ENCODE measurements at regions not wholly inside any gene's neighbourhood (a gene's known extent, or its start where the extent isn't known, plus 50 kb on each side); places are given as distances from the start of the nearest gene placed in this dataset.

GRCh38 chr2:45167920-45168629 is 158.8 kb upstream of the SIX2 start:
- no peak overlapping the region for H3K27ac ChIP-seq (ENCODE audit: insufficient read depth in 1 of 2, low read depth in 1 of 2, low read length in 2 of 2, poor library complexity in 1 of 2, severe bottlenecking in 2 of 2)
- H3K4me3 ChIP-seq (ENCODE audit: control insufficient read depth in 1 of 7, extremely low read depth in 1 of 7, insufficient read depth in 4 of 7, low read depth in 2 of 7, low read length in 6 of 7): peak overlapping the region in 5 of 7 experiments; percentile 48 to 73 (median 60)
- no peaks in the 10 kb centered on the region for H3K9me3 ChIP-seq (ENCODE audit: control extremely low read depth in 1 of 5, control insufficient read depth in 4 of 5, insufficient read depth in 2 of 5, low read depth in 1 of 5, low read length in 4 of 5)
- H3K4me1 ChIP-seq (ENCODE audit: control extremely low read depth in 1 of 4, control insufficient read depth in 4 of 4, insufficient read depth in 4 of 4, low read length in 3 of 4): peaks cover 8 to 38% (median 23%) of the 10 kb centered on the region in 4 experiments
- peaks cover 11 to 80% (median 21%) of the 10 kb centered on the region in 5 experiments for H3K27me3 ChIP-seq (replicated peaks in 2 of 5; ENCODE audit: control insufficient read depth in 4 of 5, insufficient read depth in 5 of 5, low read length in 4 of 5)
- ChIA-PET POLR2A (interaction anchor here (0.6 kb wide), 1 partner anchor 187 kb away, joined by 4 read pairs; no protein-coding TSS in a partner anchor), CTCF (interaction anchor here (0.5 kb wide), 1 partner anchor 304 kb away, joined by 3 read pairs; no protein-coding TSS in a partner anchor)
- no peak for DNase-seq
- 58% methylated on average over 3 of the region's 10 CpGs for WGBS (ENCODE audit: insufficient coverage)
- no peaks in the 10 kb centered on the region for H3K36me3 ChIP-seq (ENCODE audit: control insufficient read depth in 4 of 4, insufficient read depth in 4 of 4, low read length in 3 of 4)

DNA sequence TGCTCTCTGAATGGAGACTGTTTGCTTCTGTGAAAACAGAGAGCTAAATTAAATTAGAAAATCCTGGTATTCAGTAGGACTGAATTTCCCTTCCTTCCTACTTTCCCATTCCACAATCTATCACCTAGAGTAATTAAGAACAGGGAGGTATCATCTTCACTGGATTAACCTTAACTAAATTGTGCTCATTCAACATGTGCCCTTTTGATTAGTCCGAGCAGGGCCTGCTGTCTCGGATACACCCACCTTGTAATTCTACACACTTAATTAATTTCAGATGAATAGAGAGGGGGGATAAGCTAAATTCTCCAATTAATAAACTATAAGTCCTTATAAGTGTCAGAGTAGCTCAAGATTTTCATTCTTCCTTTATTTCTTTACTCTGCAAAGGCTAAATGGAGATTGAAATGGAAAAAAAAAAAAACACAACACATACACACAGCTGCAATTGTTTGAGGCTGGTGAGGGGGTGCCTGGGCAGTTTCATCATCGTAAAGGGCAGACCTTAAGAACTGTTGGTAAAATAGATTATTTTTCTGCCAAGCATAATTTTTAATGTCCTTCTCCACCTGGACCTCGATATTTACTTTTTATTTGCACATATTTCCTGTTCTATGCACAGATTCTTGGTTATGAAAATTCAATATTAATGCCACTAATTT is 157.1 kb upstream of the SIX2 start:
- no CpG with 5 or more reads among the region's 4 CpGs for WGBS (ENCODE audit: insufficient coverage)
- DNase-seq: no peak
- Histone ChIP-seq H3K4me3 (ENCODE audit: control insufficient read depth in 1 of 7, extremely low read depth in 1 of 7, insufficient read depth in 4 of 7, low read depth in 2 of 7, low read length in 6 of 7) (no peak overlapping the region), H3K27me3 (replicated peaks in 2 of 5; ENCODE audit: control insufficient read depth in 4 of 5, insufficient read depth in 5 of 5, low read length in 4 of 5) (peaks cover 11 to 76% (median 21%) of the 10 kb centered on the region in 5 experiments), H3K36me3 (ENCODE audit: control insufficient read depth in 4 of 4, insufficient read depth in 4 of 4, low read length in 3 of 4) (no peaks in the 10 kb centered on the region), H3K27ac (ENCODE audit: insufficient read depth in 1 of 2, low read depth in 1 of 2, low read length in 2 of 2, poor library complexity in 1 of 2, severe bottlenecking in 2 of 2) (no peak overlapping the region), H3K9me3 (ENCODE audit: control extremely low read depth in 1 of 5, control insufficient read depth in 4 of 5, insufficient read depth in 2 of 5, low read depth in 1 of 5, low read length in 4 of 5) (no peaks in the 10 kb centered on the region), H3K4me1 (ENCODE audit: control extremely low read depth in 1 of 4, control insufficient read depth in 4 of 4, insufficient read depth in 4 of 4, low read length in 3 of 4) (peaks cover 3 to 29% (median 20%) of the 10 kb centered on the region in 4 experiments)
- CTCF ChIA-PET: interaction anchor here (1.1 kb wide), 1 partner anchor 10 kb away, joined by 5 read pairs; no protein-coding TSS in a partner anchor
- POLR2A ChIA-PET: no interaction called here

DNA sequence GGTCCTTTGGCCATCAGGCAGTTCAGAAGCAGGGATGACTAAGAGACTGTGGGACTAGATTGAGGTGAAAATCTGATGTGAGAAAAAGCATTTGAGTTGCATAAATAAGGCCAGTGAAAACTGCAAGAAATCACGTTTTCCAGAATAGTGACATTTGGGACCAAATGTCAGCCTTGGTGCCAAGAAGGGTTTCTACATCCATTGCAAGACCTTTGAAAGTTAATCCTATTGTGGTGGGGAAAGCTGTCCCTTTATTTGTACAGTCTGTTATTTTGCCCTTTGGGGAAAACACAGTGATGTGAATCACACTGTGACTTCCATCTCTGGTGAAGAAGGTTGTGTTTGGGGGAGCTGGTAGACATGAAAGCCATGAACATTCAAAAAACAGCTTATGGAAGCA is 153.5 kb upstream of the SIX2 start:
- Histone ChIP-seq H3K4me1 (ENCODE audit: control extremely low read depth in 1 of 4, control insufficient read depth in 4 of 4, insufficient read depth in 4 of 4, low read length in 3 of 4) (no peaks in the 10 kb centered on the region), H3K27ac (ENCODE audit: insufficient read depth in 1 of 2, low read depth in 1 of 2, low read length in 2 of 2, poor library complexity in 1 of 2, severe bottlenecking in 2 of 2) (no peak overlapping the region), H3K4me3 (ENCODE audit: control insufficient read depth in 1 of 7, extremely low read depth in 1 of 7, insufficient read depth in 4 of 7, low read depth in 2 of 7, low read length in 6 of 7) (no peak overlapping the region), H3K36me3 (ENCODE audit: control insufficient read depth in 4 of 4, insufficient read depth in 4 of 4, low read length in 3 of 4) (no peaks in the 10 kb centered on the region), H3K9me3 (ENCODE audit: control extremely low read depth in 1 of 5, control insufficient read depth in 4 of 5, insufficient read depth in 2 of 5, low read depth in 1 of 5, low read length in 4 of 5) (no peaks in the 10 kb centered on the region), H3K27me3 (replicated peaks in 2 of 5; ENCODE audit: control insufficient read depth in 4 of 5, insufficient read depth in 5 of 5, low read length in 4 of 5) (peaks cover 5 to 45% (median 14%) of the 10 kb centered on the region in 5 experiments)
- no peak for DNase-seq
- 100% methylated on average over 1 of the region's 1 CpG for WGBS (ENCODE audit: insufficient coverage)
- ChIA-PET POLR2A (no interaction called here), CTCF (interaction anchor here (0.5 to 1.1 kb wide), 2 partner anchors 214 to 804 kb away, joined by 3 to 4 read pairs; no protein-coding TSS in a partner anchor)

- ChIA-PET POLR2A (no interaction called here), CTCF (no interaction called here)
- H3K27ac ChIP-seq (ENCODE audit: insufficient read depth in 1 of 2, low read depth in 1 of 2, low read length in 2 of 2, poor library complexity in 1 of 2, severe bottlenecking in 2 of 2): no peak overlapping the region
- no peak overlapping the region for H3K4me3 ChIP-seq (ENCODE audit: control insufficient read depth in 1 of 7, extremely low read depth in 1 of 7, insufficient read depth in 4 of 7, low read depth in 2 of 7, low read length in 6 of 7)
- H3K27me3 ChIP-seq (replicated peaks in 2 of 5; ENCODE audit: control insufficient read depth in 4 of 5, insufficient read depth in 5 of 5, low read length in 4 of 5): peaks cover 0 to 1% (median 0%) of the 10 kb centered on the region in 5 experiments
- no peaks in the 10 kb centered on the region for H3K36me3 ChIP-seq (ENCODE audit: control insufficient read depth in 4 of 4, insufficient read depth in 4 of 4, low read length in 3 of 4)
- WGBS (ENCODE audit: insufficient coverage): 85% methylated on average over 3 of the region's 4 CpGs
- no peak for DNase-seq
- H3K9me3 ChIP-seq (ENCODE audit: control extremely low read depth in 1 of 5, control insufficient read depth in 4 of 5, insufficient read depth in 2 of 5, low read depth in 1 of 5, low read length in 4 of 5): peaks cover 0 to 5% (median 0%) of the 10 kb centered on the region in 5 experiments
- H3K4me1 ChIP-seq (ENCODE audit: control extremely low read depth in 1 of 4, control insufficient read depth in 4 of 4, insufficient read depth in 4 of 4, low read length in 3 of 4): no peaks in the 10 kb centered on the region
These were observed 147.4 kb upstream of the SIX2 start for GRCh38 chr2:45156605-45157004.

DNA sequence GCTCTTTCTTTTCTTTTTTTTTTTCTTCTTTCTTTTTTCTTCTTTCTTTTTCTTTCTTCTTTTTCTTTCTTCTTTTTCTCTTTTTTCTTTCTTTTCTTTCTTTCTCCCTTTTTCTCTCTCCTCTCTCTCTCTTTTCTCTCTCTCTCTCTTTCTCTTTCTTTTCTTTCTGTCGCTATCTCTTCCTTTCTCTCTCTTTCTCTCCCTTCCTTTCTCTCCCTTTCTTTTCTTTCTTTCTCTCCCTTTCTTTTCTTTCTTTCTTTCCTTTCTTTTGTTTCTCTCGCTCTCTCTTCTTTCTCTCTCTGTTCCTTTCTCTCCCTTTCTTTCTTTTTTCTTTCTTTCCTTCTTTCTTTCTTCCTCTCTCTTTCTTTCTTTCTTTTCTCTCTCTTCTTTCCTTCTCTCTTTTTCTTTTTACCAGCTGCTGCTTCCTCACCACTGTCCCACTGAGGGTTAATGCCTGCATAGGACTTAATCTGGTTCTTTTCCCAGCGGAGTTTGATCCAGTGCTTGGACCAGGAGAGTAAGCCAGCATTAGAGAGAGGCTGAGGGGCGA is 145.4 kb upstream of the SIX2 start:
- 98% methylated on average over 4 of the region's 4 CpGs for WGBS (ENCODE audit: insufficient coverage)
- CTCF ChIA-PET: no interaction called here
- no peak for DNase-seq
- H3K36me3 ChIP-seq (ENCODE audit: control insufficient read depth in 4 of 4, insufficient read depth in 4 of 4, low read length in 3 of 4): no peaks in the 10 kb centered on the region
- no peaks in the 10 kb centered on the region for H3K4me1 ChIP-seq (ENCODE audit: control extremely low read depth in 1 of 4, control insufficient read depth in 4 of 4, insufficient read depth in 4 of 4, low read length in 3 of 4)
- POLR2A ChIA-PET: no interaction called here
- peaks cover 0 to 16% (median 9%) of the 10 kb centered on the region in 5 experiments for H3K9me3 ChIP-seq (ENCODE audit: control extremely low read depth in 1 of 5, control insufficient read depth in 4 of 5, insufficient read depth in 2 of 5, low read depth in 1 of 5, low read length in 4 of 5)
- H3K4me3 ChIP-seq (ENCODE audit: control insufficient read depth in 1 of 7, extremely low read depth in 1 of 7, insufficient read depth in 4 of 7, low read depth in 2 of 7, low read length in 6 of 7): no peak overlapping the region
- no peaks in the 10 kb centered on the region for H3K27me3 ChIP-seq (replicated peaks in 2 of 5; ENCODE audit: control insufficient read depth in 4 of 5, insufficient read depth in 5 of 5, low read length in 4 of 5)
- no peak overlapping the region for H3K27ac ChIP-seq (ENCODE audit: insufficient read depth in 1 of 2, low read depth in 1 of 2, low read length in 2 of 2, poor library complexity in 1 of 2, severe bottlenecking in 2 of 2)

GRCh38 chr2:45154144-45154543 is 144.9 kb upstream of the SIX2 start:
- no peaks in the 10 kb centered on the region for H3K36me3 ChIP-seq (ENCODE audit: control insufficient read depth in 4 of 4, insufficient read depth in 4 of 4, low read length in 3 of 4)
- no peaks in the 10 kb centered on the region for H3K4me1 ChIP-seq (ENCODE audit: control extremely low read depth in 1 of 4, control insufficient read depth in 4 of 4, insufficient read depth in 4 of 4, low read length in 3 of 4)
- ChIA-PET POLR2A (no interaction called here), CTCF (no interaction called here)
- H3K27ac ChIP-seq (ENCODE audit: insufficient read depth in 1 of 2, low read depth in 1 of 2, low read length in 2 of 2, poor library complexity in 1 of 2, severe bottlenecking in 2 of 2): no peak overlapping the region
- 43% methylated on average over 1 of the region's 1 CpG for WGBS (ENCODE audit: insufficient coverage)
- H3K9me3 ChIP-seq (ENCODE audit: control extremely low read depth in 1 of 5, control insufficient read depth in 4 of 5, insufficient read depth in 2 of 5, low read depth in 1 of 5, low read length in 4 of 5): peaks cover 0 to 16% (median 9%) of the 10 kb centered on the region in 5 experiments
- DNase-seq: no peak
- no peaks in the 10 kb centered on the region for H3K27me3 ChIP-seq (replicated peaks in 2 of 5; ENCODE audit: control insufficient read depth in 4 of 5, insufficient read depth in 5 of 5, low read length in 4 of 5)
- no peak overlapping the region for H3K4me3 ChIP-seq (ENCODE audit: control insufficient read depth in 1 of 7, extremely low read depth in 1 of 7, insufficient read depth in 4 of 7, low read depth in 2 of 7, low read length in 6 of 7)

GRCh38 chr2:45153121-45153520 is 143.9 kb upstream of the SIX2 start:
- Histone ChIP-seq H3K4me1 (ENCODE audit: control extremely low read depth in 1 of 4, control insufficient read depth in 4 of 4, insufficient read depth in 4 of 4, low read length in 3 of 4) (no peaks in the 10 kb centered on the region), H3K36me3 (ENCODE audit: control insufficient read depth in 4 of 4, insufficient read depth in 4 of 4, low read length in 3 of 4) (no peaks in the 10 kb centered on the region), H3K27me3 (replicated peaks in 2 of 5; ENCODE audit: control insufficient read depth in 4 of 5, insufficient read depth in 5 of 5, low read length in 4 of 5) (no peaks in the 10 kb centered on the region), H3K9me3 (ENCODE audit: control extremely low read depth in 1 of 5, control insufficient read depth in 4 of 5, insufficient read depth in 2 of 5, low read depth in 1 of 5, low read length in 4 of 5) (peaks cover 0 to 16% (median 9%) of the 10 kb centered on the region in 5 experiments), H3K27ac (ENCODE audit: insufficient read depth in 1 of 2, low read depth in 1 of 2, low read length in 2 of 2, poor library complexity in 1 of 2, severe bottlenecking in 2 of 2) (no peak overlapping the region), H3K4me3 (ENCODE audit: control insufficient read depth in 1 of 7, extremely low read depth in 1 of 7, insufficient read depth in 4 of 7, low read depth in 2 of 7, low read length in 6 of 7) (no peak overlapping the region)
- 99% methylated on average over 10 of the region's 10 CpGs for WGBS (ENCODE audit: insufficient coverage)
- CTCF ChIA-PET: no interaction called here
- POLR2A ChIA-PET: no interaction called here
- no peak for DNase-seq
